ENCODE measurements at regions not wholly inside any gene's neighbourhood (a gene's known extent, or its start where the extent isn't known, plus 50 kb on each side); places are given as distances from the start of the nearest gene placed in this dataset.

DNA sequence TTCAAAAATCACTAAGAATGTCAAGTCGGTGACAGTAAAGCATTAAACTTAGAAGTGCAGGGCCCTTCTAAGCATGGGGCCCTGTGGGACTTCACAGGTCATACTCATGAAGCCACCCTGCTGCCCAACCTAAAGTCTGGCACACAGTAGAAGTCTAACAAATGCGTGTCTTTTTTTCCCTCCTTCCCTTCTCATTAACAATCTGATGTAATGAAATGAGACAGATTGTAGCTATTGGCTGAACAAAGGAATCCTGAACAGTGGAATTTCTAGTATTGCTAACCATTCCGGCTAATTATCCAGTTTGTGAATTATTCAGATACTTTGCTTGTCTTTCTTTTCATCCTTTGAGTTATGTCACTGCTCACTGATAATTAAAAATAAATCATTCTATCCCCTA lies 369.9 kb downstream of the WDR11 start:
- Histone ChIP-seq H3K9ac (ENCODE audit: low read length) (no peak overlapping the region), H3K4me1 (ENCODE audit: insufficient read depth, low read length) (no peaks in the 10 kb centered on the region), H2AFZ (ENCODE audit: low read depth, low read length) (no peak overlapping the region), H3K27me3 (ENCODE audit: insufficient read depth, low read length) (no peaks in the 10 kb centered on the region), H3K27ac (ENCODE audit: low read depth, low read length) (no peak overlapping the region), H3K79me2 (ENCODE audit: insufficient read depth, low read length) (no peaks in the 10 kb centered on the region), H3K9me3 (ENCODE audit: insufficient read depth, low read depth, low read length) (peaks cover 2% of the 10 kb centered on the region), H3K4me3 (ENCODE audit: insufficient read depth, low read depth, low read length) (no peak overlapping the region), H3K4me2 (ENCODE audit: low read length) (no peak overlapping the region), H3K36me3 (ENCODE audit: insufficient read depth, low read length) (no peaks in the 10 kb centered on the region), H4K20me1 (ENCODE audit: insufficient read depth, low read length) (no peaks in the 10 kb centered on the region)
- H3K36me3 Mint-ChIP-seq (ENCODE audit: low read depth, unreplicated experiment) = no peaks in the 10 kb centered on the region
- no peak overlapping the region for H3K27ac Mint-ChIP-seq (ENCODE audit: unreplicated experiment)
- no peak for TF ChIP-seq EZH2 (IDR thresholded peaks at IDR 0.05; ENCODE audit: insufficient read depth, low read length)
- TF ChIP-seq, protein P1, sequence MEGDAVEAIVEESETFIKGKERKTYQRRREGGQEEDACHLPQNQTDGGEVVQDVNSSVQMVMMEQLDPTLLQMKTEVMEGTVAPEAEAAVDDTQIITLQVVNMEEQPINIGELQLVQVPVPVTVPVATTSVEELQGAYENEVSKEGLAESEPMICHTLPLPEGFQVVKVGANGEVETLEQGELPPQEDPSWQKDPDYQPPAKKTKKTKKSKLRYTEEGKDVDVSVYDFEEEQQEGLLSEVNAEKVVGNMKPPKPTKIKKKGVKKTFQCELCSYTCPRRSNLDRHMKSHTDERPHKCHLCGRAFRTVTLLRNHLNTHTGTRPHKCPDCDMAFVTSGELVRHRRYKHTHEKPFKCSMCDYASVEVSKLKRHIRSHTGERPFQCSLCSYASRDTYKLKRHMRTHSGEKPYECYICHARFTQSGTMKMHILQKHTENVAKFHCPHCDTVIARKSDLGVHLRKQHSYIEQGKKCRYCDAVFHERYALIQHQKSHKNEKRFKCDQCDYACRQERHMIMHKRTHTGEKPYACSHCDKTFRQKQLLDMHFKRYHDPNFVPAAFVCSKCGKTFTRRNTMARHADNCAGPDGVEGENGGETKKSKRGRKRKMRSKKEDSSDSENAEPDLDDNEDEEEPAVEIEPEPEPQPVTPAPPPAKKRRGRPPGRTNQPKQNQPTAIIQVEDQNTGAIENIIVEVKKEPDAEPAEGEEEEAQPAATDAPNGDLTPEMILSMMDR (IDR thresholded peaks at IDR 0.05; ENCODE audit: insufficient read depth, low read depth, low read length) = no peak
- no peaks in the 10 kb centered on the region for H3K9me3 Mint-ChIP-seq (ENCODE audit: unreplicated experiment)
- no peak overlapping the region for H3K4me3 Mint-ChIP-seq (ENCODE audit: unreplicated experiment)
- DNase-seq (ENCODE audit: low read depth) (no peak), FAIRE-seq (no peak)
- H3K4me1 Mint-ChIP-seq (ENCODE audit: low read depth, unreplicated experiment) = no peaks in the 10 kb centered on the region
- peaks cover 5% of the 10 kb centered on the region for H3K27me3 Mint-ChIP-seq (ENCODE audit: low read depth, unreplicated experiment)

DNA sequence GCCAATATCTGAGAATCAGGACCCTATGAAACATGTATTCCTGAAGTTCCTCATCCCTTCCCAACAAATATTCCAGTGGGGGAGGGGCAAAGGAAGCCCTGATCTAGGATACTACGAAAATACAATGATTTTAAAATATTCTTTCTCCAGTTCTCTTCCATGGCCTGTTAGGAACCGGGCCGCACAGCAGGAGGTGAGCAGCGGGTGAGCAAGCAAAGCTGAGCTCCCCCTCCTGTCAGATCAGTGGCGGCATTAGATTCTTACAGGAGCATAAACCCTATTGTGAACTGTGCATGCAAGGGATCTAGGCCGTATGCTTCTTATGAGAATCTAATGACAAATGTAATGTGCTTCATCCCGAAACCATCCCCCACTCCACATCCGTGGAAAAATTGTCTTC lies 370.8 kb downstream of the WDR11 start:
- Histone ChIP-seq H3K4me2 (ENCODE audit: low read length) (no peak overlapping the region), H3K4me1 (ENCODE audit: insufficient read depth, low read length) (no peaks in the 10 kb centered on the region), H3K36me3 (ENCODE audit: insufficient read depth, low read length) (no peaks in the 10 kb centered on the region), H4K20me1 (ENCODE audit: insufficient read depth, low read length) (no peaks in the 10 kb centered on the region), H3K4me3 (ENCODE audit: insufficient read depth, low read depth, low read length) (no peak overlapping the region), H3K9ac (ENCODE audit: low read length) (no peak overlapping the region), H3K27me3 (ENCODE audit: insufficient read depth, low read length) (no peaks in the 10 kb centered on the region), H3K79me2 (ENCODE audit: insufficient read depth, low read length) (no peaks in the 10 kb centered on the region), H3K27ac (ENCODE audit: low read depth, low read length) (no peak overlapping the region), H2AFZ (ENCODE audit: low read depth, low read length) (no peak overlapping the region), H3K9me3 (ENCODE audit: insufficient read depth, low read depth, low read length) (peaks cover 2% of the 10 kb centered on the region)
- H3K9me3 Mint-ChIP-seq (ENCODE audit: unreplicated experiment) = no peaks in the 10 kb centered on the region
- H3K36me3 Mint-ChIP-seq (ENCODE audit: low read depth, unreplicated experiment) = no peaks in the 10 kb centered on the region
- no peak for FAIRE-seq
- H3K4me1 Mint-ChIP-seq (ENCODE audit: low read depth, unreplicated experiment) = no peaks in the 10 kb centered on the region
- TF ChIP-seq EZH2 (IDR thresholded peaks at IDR 0.05; ENCODE audit: insufficient read depth, low read length) = no peak
- TF ChIP-seq, protein P1 (IDR thresholded peaks at IDR 0.05; ENCODE audit: insufficient read depth, low read depth, low read length) = no peak
- H3K27me3 Mint-ChIP-seq (ENCODE audit: low read depth, unreplicated experiment) = peaks cover 5% of the 10 kb centered on the region
- H3K4me3 Mint-ChIP-seq (ENCODE audit: unreplicated experiment) = no peak overlapping the region
- no peak for DNase-seq (ENCODE audit: low read depth)
- H3K27ac Mint-ChIP-seq (ENCODE audit: unreplicated experiment) = no peak overlapping the region

DNA sequence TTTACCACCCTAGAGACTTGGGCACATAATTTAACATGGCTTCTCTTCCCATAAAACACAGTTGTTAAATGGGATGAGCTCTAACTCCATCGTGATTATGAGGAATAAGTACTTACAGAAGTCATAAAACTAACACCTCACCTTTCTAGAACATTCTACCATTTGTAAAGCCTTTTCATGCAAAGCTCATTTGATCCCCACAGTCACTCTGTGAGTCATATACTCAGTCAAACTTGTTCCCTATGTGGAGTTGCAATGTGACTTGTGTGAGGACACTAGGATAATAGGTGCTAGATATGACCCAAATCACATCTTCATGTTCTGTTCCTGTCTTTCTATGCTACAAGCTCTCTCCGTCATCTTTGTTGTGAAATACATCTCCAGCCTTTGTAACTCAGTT lies 371.7 kb downstream of the WDR11 start:
- no peak for DNase-seq (ENCODE audit: low read depth)
- H3K4me3 ChIP-seq (ENCODE audit: insufficient read depth, low read depth, low read length) = no peak overlapping the region
- peaks cover 2% of the 10 kb centered on the region for H3K27me3 Mint-ChIP-seq (ENCODE audit: low read depth, unreplicated experiment)
- H3K4me2 ChIP-seq (ENCODE audit: low read length) = no peak overlapping the region
- H4K20me1 ChIP-seq (ENCODE audit: insufficient read depth, low read length) = no peaks in the 10 kb centered on the region
- no peak overlapping the region for H3K4me3 Mint-ChIP-seq (ENCODE audit: unreplicated experiment)
- H3K36me3 Mint-ChIP-seq (ENCODE audit: low read depth, unreplicated experiment) = no peaks in the 10 kb centered on the region
- H2AFZ ChIP-seq (ENCODE audit: low read depth, low read length) = no peak overlapping the region
- TF ChIP-seq, protein P1 (IDR thresholded peaks at IDR 0.05; ENCODE audit: insufficient read depth, low read depth, low read length) = no peak
- TF ChIP-seq EZH2 (IDR thresholded peaks at IDR 0.05; ENCODE audit: insufficient read depth, low read length) = no peak
- H3K27ac ChIP-seq (ENCODE audit: low read depth, low read length) = no peak overlapping the region
- no peak for FAIRE-seq
- H3K9me3 Mint-ChIP-seq (ENCODE audit: unreplicated experiment) = no peaks in the 10 kb centered on the region
- no peaks in the 10 kb centered on the region for H3K27me3 ChIP-seq (ENCODE audit: insufficient read depth, low read length)
- H3K36me3 ChIP-seq (ENCODE audit: insufficient read depth, low read length) = no peaks in the 10 kb centered on the region
- H3K27ac Mint-ChIP-seq (ENCODE audit: unreplicated experiment) = no peak overlapping the region
- no peak overlapping the region for H3K9ac ChIP-seq (ENCODE audit: low read length)
- H3K4me1 Mint-ChIP-seq (ENCODE audit: low read depth, unreplicated experiment) = no peaks in the 10 kb centered on the region
- peaks cover 2% of the 10 kb centered on the region for H3K9me3 ChIP-seq (ENCODE audit: insufficient read depth, low read depth, low read length)
- no peaks in the 10 kb centered on the region for H3K4me1 ChIP-seq (ENCODE audit: insufficient read depth, low read length)
- H3K79me2 ChIP-seq (ENCODE audit: insufficient read depth, low read length) = no peaks in the 10 kb centered on the region

Measured in astrocyte (in vitro differentiated cells and primary cell).